ENCODE measurements at regions not wholly inside any gene's neighbourhood (a gene's known extent, or its start where the extent isn't known, plus 50 kb on each side); places are given as distances from the start of the nearest gene placed in this dataset.
"Not testable (repeated sequence)": the region's sequence is repeated elsewhere in the genome, so short reads cannot be mapped to it uniquely, and the experiment has no call there.

DNA sequence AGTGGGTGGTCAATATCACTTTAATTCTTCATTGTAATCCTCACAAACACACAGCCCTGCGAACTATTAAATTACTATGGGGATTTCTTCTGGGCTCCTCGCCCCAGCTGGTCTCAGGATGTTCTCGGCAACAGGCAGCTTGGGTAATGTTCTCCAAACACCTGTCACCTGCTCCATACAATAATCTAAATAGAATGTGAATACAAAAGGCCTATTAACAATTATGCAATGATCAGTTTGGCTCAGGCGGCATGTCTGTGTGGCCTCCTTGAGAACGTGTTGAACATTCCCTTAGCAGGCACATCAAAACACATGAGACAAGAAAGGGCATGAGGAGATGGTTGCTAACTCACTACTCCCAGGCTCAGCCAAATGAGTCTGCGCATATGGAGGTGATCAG is 158.6 kb upstream of the KBTBD8 start:
- Histone ChIP-seq H3K9me3 (replicated peaks; ENCODE audit: low read length) (no peaks in the 10 kb centered on the region), H3K27me3 (ENCODE audit: control insufficient read depth, insufficient read depth, low read length) (peaks cover under 1% of the 10 kb centered on the region), H3K4me3 (ENCODE audit: low read length) (no peak overlapping the region), H3K9ac (ENCODE audit: low read depth, low read length) (no peak overlapping the region), H3K36me3 (ENCODE audit: insufficient read depth, low read length) (no peaks in the 10 kb centered on the region), H3K4me1 (ENCODE audit: control insufficient read depth, insufficient read depth, low read length) (no peaks in the 10 kb centered on the region), H3K4me2 (ENCODE audit: low read length) (no peak overlapping the region)

DNA sequence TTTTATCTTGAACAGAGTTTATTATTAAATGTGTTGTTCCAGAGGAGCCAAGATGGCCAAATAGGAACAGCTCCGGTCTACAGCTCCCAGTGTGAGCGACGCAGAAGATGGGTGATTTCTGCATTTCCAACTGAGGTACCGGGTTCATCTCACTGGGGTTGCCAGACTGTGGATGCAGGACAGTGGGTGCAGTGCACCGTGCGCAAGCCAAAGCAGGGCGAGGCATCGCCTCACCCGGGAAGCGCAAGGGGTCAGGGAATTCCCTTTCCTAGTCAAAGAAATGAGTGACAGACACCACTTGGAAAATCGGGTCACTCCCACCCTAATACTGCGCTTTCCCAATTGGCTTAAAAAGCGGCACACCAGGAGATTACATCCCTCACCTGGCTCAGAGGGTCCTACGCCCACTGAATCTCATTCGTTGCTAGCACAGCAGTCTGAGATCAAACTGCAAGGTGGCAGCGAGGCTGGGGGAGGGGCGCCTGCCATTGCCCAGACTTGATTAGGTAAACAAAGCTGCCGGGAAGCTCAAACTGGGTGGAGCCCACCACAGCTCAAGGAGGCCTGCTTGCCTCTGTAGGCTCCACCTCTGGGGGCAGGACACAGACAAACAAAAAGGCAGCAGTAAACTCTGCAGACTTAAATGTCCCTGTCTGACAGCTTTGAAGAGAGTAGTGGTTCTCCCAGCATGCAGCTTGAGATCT is 155.2 kb upstream of the KBTBD8 start:
- H3K9ac ChIP-seq (ENCODE audit: low read depth, low read length); H3K27me3 ChIP-seq (ENCODE audit: control insufficient read depth, insufficient read depth, low read length); H3K4me3 ChIP-seq (ENCODE audit: low read length); H3K9me3 ChIP-seq (replicated peaks; ENCODE audit: low read length); H3K36me3 ChIP-seq (ENCODE audit: insufficient read depth, low read length); H3K4me2 ChIP-seq (ENCODE audit: low read length); H3K4me1 ChIP-seq (ENCODE audit: control insufficient read depth, insufficient read depth, low read length): not testable (repeated sequence)

DNA sequence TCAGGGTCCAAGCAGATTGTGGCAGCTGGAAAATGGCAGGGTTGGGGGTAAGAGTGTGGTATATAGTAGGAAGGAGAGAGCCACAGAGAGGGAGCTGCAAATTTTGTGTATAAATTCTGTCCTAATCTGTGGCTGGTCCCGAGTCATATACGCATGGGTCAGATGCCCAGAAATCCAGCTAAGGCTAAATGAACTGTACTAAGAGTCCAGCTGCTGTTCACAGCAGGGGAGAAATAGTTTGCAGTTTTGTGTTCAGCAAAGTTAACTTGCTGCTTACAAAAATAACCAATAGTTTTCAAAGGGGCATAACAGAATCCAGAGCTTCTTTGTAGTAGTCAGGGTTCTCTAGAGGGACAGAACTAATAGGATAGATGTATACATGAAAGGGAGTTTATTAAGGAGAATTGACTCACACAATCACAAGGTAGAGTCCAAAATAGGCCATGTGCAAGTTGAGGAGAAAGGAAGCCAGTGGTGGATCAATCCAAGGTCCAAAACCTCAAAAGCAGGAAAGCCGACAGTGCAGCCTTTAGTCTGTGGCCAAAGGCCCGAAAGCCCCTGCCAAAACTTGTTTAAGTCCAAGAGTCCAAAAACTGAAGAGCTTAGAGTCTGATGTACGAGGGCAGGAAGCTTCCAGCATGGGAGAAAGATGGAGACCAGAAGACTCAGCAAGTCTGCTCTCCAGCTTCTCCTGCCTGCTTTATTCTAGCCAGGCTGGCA is 146.1 kb upstream of the KBTBD8 start:
- H3K9ac ChIP-seq (ENCODE audit: low read depth, low read length) = no peak overlapping the region
- H3K4me3 ChIP-seq (ENCODE audit: low read length) = no peak overlapping the region
- no peaks in the 10 kb centered on the region for H3K4me1 ChIP-seq (ENCODE audit: control insufficient read depth, insufficient read depth, low read length)
- no peaks in the 10 kb centered on the region for H3K36me3 ChIP-seq (ENCODE audit: insufficient read depth, low read length)
- H3K27me3 ChIP-seq (ENCODE audit: control insufficient read depth, insufficient read depth, low read length) = peaks cover 7% of the 10 kb centered on the region
- H3K9me3 ChIP-seq (replicated peaks; ENCODE audit: low read length) = no peaks in the 10 kb centered on the region
- no peak overlapping the region for H3K4me2 ChIP-seq (ENCODE audit: low read length)

DNA sequence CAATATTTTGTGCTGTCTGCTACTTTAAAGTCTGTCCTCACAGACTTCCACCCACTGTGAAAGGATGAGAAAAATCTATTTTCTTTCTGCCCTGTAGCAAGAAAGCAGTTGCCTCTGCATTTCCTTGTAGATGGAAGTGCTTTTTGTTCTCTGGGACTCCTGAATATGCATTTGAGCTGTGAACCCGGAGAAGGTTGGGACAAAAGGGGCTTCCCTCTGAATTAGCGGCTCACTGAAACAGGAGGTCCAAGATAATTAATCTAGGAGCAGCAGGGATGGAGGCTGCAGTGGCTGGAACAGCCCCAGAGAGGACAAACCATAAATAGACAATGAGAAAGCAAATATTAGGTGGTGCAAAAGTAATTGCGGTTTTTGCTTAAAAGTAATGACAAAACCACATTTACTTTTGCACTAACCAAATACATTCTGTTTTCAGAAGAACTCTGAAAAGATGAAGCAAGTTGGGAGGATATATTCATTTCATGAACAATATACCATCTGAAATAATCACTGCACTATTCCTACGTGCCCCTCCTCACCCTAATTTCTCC is 143.4 kb upstream of the KBTBD8 start:
- Histone ChIP-seq H3K9ac (ENCODE audit: low read depth, low read length) (no peak overlapping the region), H3K9me3 (replicated peaks; ENCODE audit: low read length) (no peaks in the 10 kb centered on the region), H3K36me3 (ENCODE audit: insufficient read depth, low read length) (no peaks in the 10 kb centered on the region), H3K27me3 (ENCODE audit: control insufficient read depth, insufficient read depth, low read length) (peaks cover 7% of the 10 kb centered on the region), H3K4me3 (ENCODE audit: low read length) (no peak overlapping the region), H3K4me2 (ENCODE audit: low read length) (no peak overlapping the region), H3K4me1 (ENCODE audit: control insufficient read depth, insufficient read depth, low read length) (no peaks in the 10 kb centered on the region)

DNA sequence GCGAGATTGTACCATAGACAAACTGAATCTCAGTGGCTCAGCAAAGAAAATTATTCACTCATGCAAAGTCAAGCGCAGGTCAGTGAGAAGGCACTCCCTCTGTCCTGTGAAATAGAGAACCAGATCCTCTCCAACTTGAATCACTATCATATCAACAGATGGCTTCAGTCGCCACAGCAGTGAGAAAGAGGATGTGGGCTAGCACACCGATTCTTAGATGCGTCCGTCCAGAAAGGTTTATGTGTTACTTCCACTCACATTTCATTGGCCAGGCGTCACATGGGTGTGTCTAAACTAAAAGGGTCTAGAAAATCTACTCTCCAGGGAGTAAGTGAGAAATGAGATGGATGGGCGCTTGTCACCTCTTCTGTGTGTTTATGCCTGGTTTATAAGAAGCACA is 141.6 kb upstream of the KBTBD8 start:
- Histone ChIP-seq H3K4me3 (ENCODE audit: low read length) (no peak overlapping the region), H3K27me3 (ENCODE audit: control insufficient read depth, insufficient read depth, low read length) (peaks cover 4% of the 10 kb centered on the region), H3K9me3 (replicated peaks; ENCODE audit: low read length) (no peaks in the 10 kb centered on the region), H3K4me2 (ENCODE audit: low read length) (no peak overlapping the region), H3K36me3 (ENCODE audit: insufficient read depth, low read length) (no peaks in the 10 kb centered on the region), H3K4me1 (ENCODE audit: control insufficient read depth, insufficient read depth, low read length) (no peaks in the 10 kb centered on the region), H3K9ac (ENCODE audit: low read depth, low read length) (no peak overlapping the region)

DNA sequence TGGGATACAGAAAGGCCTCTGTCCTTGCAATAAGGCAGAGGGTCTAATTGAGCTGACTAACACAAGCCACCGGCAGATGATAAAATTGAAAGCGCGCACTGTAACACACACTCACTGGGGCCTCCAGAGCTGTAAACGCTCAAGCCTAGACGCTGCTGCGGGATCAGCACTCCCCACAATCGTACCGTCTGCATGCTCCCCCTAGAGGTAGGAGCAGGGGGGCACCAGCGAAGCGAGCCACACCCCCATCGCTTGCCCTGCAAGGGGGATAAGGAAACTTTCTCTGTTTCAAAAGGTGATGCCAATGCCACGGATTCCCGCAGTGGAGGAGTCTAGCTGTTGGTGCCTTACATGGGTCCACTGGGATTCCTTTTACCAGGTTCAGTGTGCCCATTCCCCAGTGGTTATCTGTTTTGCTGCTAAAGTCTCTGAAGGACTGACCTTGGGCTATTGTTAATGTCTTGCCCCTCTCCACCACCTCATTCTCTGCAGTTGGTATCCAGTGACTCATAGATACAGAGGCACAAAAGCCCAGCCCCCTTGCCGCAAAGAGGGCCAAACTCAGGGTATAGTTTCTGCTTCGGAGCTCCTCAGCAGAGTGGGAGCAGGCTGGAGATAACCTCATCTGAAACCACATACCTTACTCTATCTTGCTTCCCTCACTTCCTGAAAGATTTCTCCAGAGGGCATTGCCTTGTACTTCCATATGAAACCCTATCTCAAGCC is 139.3 kb upstream of the KBTBD8 start:
- Histone ChIP-seq H3K4me3 (ENCODE audit: low read length) (no peak overlapping the region), H3K4me2 (ENCODE audit: low read length) (no peak overlapping the region), H3K9ac (ENCODE audit: low read depth, low read length) (no peak overlapping the region)

DNA sequence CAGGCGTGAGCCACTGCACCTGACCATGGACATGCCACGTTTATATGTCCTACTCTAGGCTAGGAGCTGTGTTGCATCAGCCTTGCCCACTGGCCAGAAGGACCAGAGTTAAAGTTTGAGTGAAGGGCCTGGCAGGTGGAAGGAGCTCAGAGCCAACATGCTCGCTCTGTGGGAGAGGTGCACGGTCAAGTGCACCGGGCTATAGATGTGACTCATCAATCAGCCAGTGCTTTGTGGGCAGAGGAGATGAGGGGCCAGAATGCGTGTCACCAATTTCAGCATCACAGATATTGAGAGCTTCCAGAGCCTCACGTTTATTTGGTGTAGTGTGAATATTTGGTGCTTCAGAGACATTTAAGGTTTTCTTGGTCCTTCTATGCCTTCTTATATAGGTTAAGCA is 137.3 kb upstream of the KBTBD8 start:
- Histone ChIP-seq H3K9me3 (replicated peaks; ENCODE audit: low read length) (no peaks in the 10 kb centered on the region), H3K4me1 (ENCODE audit: control insufficient read depth, insufficient read depth, low read length) (no peaks in the 10 kb centered on the region), H3K4me3 (ENCODE audit: low read length) (no peak overlapping the region), H3K4me2 (ENCODE audit: low read length) (no peak overlapping the region), H3K36me3 (ENCODE audit: insufficient read depth, low read length) (no peaks in the 10 kb centered on the region), H3K27me3 (ENCODE audit: control insufficient read depth, insufficient read depth, low read length) (no peaks in the 10 kb centered on the region), H3K9ac (ENCODE audit: low read depth, low read length) (no peak overlapping the region)

More for the DNA sequence above, 139.3 kb upstream of the KBTBD8 start:
- H3K36me3 ChIP-seq (ENCODE audit: insufficient read depth, low read length) = no peaks in the 10 kb centered on the region
- H3K27me3 ChIP-seq (ENCODE audit: control insufficient read depth, insufficient read depth, low read length) = no peaks in the 10 kb centered on the region
- H3K4me1 ChIP-seq (ENCODE audit: control insufficient read depth, insufficient read depth, low read length) = no peaks in the 10 kb centered on the region
- H3K9me3 ChIP-seq (replicated peaks; ENCODE audit: low read length) = no peaks in the 10 kb centered on the region

DNA sequence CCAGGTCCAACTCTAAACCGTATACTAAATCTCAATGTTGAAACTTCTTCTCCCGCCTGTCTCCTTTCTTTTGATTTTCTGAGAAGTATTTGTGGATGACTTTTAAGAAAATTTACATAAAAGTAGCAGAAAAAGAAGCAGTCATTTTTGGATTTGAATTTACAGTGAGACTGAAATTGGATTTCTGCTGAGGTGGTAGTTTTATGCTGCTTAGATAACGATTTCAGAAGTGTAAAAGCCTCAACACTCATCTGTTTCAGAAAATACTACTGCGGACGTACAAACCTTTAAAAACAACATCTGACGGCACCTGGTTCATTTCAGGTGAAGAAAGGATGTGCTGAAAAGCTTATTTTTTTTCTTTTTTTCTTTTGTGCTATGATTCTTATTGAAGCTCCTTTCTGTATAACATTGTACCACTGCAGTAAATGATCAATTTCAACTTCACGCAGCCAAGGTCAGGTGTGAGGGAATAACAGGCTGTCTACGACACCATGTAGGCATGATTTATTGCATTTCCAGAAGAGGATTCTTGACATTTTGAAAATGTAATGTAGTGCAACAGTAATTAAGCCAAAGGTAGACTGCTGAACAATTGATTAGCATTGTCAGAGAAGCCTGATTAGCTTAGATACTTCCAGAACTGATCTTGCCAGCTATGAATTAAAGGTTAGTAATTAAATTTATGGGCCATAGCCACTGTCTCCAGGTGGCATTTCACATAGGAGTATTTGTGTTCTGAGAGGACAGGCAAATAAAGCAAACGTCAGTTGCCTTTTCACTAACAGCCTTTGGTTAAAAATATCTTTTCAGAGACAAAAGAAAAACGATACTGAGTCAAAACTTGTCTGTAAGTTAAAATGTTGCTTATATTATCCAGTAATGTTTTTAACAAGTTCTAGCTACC is 134.6 kb upstream of the KBTBD8 start:
- Histone ChIP-seq H3K4me3 (ENCODE audit: low read length) (no peak overlapping the region), H3K36me3 (ENCODE audit: insufficient read depth, low read length) (no peaks in the 10 kb centered on the region), H3K27me3 (ENCODE audit: control insufficient read depth, insufficient read depth, low read length) (peaks cover 3% of the 10 kb centered on the region), H3K4me2 (ENCODE audit: low read length) (no peak overlapping the region), H3K9ac (ENCODE audit: low read depth, low read length) (no peak overlapping the region), H3K4me1 (ENCODE audit: control insufficient read depth, insufficient read depth, low read length) (no peaks in the 10 kb centered on the region), H3K9me3 (replicated peaks; ENCODE audit: low read length) (no peaks in the 10 kb centered on the region)

DNA sequence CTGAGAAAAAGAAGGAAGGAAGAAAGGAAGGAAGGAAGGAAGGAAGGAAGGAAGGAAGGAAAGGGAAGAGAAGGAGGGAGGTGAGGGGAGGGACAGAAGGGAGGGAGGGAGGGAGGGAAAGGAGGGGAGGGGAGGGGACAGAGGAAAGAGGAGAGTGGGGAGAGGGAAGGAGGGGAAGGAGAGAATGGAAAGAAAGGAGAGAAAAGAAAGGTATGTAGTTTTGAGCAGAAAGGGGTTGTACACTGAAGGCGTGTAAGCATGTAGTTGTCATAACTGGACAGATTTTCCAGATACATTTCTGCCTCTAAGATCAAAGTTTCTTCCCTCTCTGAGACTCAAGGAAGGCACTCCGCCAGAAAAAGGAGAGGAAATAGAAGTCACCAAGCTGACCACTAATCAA is 113.4 kb upstream of the KBTBD8 start:
- no peak overlapping the region for H3K4me2 ChIP-seq (ENCODE audit: low read length)
- H3K9ac ChIP-seq (ENCODE audit: low read depth, low read length) = no peak overlapping the region
- H3K36me3 ChIP-seq (ENCODE audit: insufficient read depth, low read length) = no peaks in the 10 kb centered on the region

DNA sequence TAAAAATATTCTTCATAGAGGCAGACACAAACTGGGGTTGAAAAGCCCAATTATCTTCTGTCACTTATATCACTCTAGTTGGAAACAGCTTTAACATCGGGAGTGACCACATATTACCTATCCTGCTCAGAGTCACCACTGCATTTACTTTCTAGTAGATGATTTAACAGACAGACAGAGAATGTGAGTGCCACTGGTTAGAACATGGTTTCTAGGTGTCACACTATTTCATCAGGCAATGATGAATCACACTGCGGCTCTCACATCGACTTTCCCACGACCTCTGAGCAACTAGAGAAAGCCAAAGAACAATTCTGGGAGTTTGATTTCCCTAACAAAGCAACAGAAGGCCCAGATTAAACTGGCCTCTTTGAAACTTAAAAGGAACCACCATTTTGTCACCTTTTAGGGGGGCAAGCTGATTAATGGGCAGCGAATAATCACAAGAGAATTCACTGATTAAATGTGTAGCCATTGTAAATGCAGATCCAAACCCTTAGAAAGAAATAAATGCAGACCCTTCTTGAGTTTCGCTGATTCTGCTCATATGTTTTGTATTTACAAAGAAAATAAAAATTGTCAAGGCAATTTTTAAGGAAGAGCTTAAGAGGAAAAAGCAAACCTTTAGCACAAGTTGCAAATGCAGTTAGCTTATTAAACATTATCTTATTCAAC is 112.6 kb upstream of the KBTBD8 start:
- H3K4me2 ChIP-seq (ENCODE audit: low read length) = no peak overlapping the region
- H3K9me3 ChIP-seq (replicated peaks; ENCODE audit: low read length) = no peaks in the 10 kb centered on the region
- H3K4me1 ChIP-seq (ENCODE audit: control insufficient read depth, insufficient read depth, low read length) = no peaks in the 10 kb centered on the region
- H3K9ac ChIP-seq (ENCODE audit: low read depth, low read length) = no peak overlapping the region
- H3K27me3 ChIP-seq (ENCODE audit: control insufficient read depth, insufficient read depth, low read length) = no peaks in the 10 kb centered on the region
- no peak overlapping the region for H3K4me3 ChIP-seq (ENCODE audit: low read length)
- no peaks in the 10 kb centered on the region for H3K36me3 ChIP-seq (ENCODE audit: insufficient read depth, low read length)

More for the DNA sequence above, 113.4 kb upstream of the KBTBD8 start:
- Histone ChIP-seq H3K27me3 (ENCODE audit: control insufficient read depth, insufficient read depth, low read length) (no peaks in the 10 kb centered on the region), H3K4me1 (ENCODE audit: control insufficient read depth, insufficient read depth, low read length) (no peaks in the 10 kb centered on the region), H3K4me3 (ENCODE audit: low read length) (no peak overlapping the region), H3K9me3 (replicated peaks; ENCODE audit: low read length) (no peaks in the 10 kb centered on the region)
